Transverse colon (tissue), 3 donors: ENCODE measurements at regions not wholly inside any gene's neighbourhood (a gene's known extent, or its start where the extent isn't known, plus 50 kb on each side); places are given as distances from the start of the nearest gene placed in this dataset.

Experiments
- CTCF ChIP-seq, 5 experiments: fragments of 200-600 bp in 3 of 5; fragments of 450-650 bp in 2 of 5; sonication (generic) in 3 of 5; IDR thresholded peaks; 1 replicate in 2 of 5; 2 replicates in 3 of 5; pipeline ENCODE4 v1.5.1; 2016 to 2017; ENCODE audit warnings: antibody characterized with exemption in 5 of 5, inconsistent platforms in 3 of 5, mild to moderate bottlenecking in 2 of 5, moderate library complexity in 1 of 5
- POLR2A ChIP-seq: fragments of 450-650 bp; IDR thresholded peaks from one replicate; pipeline ENCODE4 v1.6.1; 2016; ENCODE audit warnings: antibody characterized with exemption, mild to moderate bottlenecking, moderate library complexity

- TF ChIP-seq CTCF (IDR thresholded peaks at IDR 0.05) (no peak), POLR2A (no peak)
Observed at GRCh38 chr7:131029002-131029401, 295.0 kb upstream of the KLF14 start.
